Ovary (tissue), 7 donors: ENCODE measurements at regions not wholly inside any gene's neighbourhood (a gene's known extent, or its start where the extent isn't known, plus 50 kb on each side); places are given as distances from the start of the nearest gene placed in this dataset.

Experiments
- DNase-seq, 5 donors: peaks; one replicate each; pipeline ENCODE4 v3.0.0-alpha.2; 2019 to 2020
- H3K27ac ChIP-seq, 2 donors: fragments of 200-600 bp; one replicate each; pipeline versions ENCODE4 v1.5.1 to v1.8.0; 2019 to 2022
- H3K27me3 ChIP-seq: fragments of 200-600 bp; one replicate; pipeline ENCODE4 v1.8.0; 2022
- H3K36me3 ChIP-seq: fragments of 200-600 bp; sonication (generic); one replicate; pipeline ENCODE4 v1.5.1; 2019
- H3K4me1 ChIP-seq: one replicate; pipeline ENCODE4 v1.8.1; 2013; ENCODE audit warnings: mild to moderate bottlenecking, moderate library complexity; ENCODE audit not compliant: insufficient read depth
- H3K4me3 ChIP-seq: fragments of 200-600 bp; sonication (generic); one replicate; pipeline ENCODE4 v1.5.1; 2017
- H3K9me3 ChIP-seq, 2 donors: fragments of 200-600 bp in 1 of 2; sonication (generic) in 1 of 2; one replicate each; pipeline versions ENCODE4 v1.5.1 to v1.8.1; 2013 to 2019; ENCODE audit warnings: mild to moderate bottlenecking in 1 of 2, moderate library complexity in 1 of 2
- CTCF ChIP-seq, 3 donors: fragments of 450-650 bp in 2 of 3; fragments of 200-600 bp in 1 of 3; IDR thresholded peaks; one replicate each; pipeline versions ENCODE4 v1.5.1 to v1.8.0; 2016 to 2022; ENCODE audit warnings: antibody characterized with exemption in 3 of 3, mild to moderate bottlenecking in 1 of 3
- EP300 ChIP-seq: sonication (generic); formaldehyde crosslinking; IDR thresholded peaks from one replicate; pipeline ENCODE4 v1.6.1; 2017; ENCODE audit warnings: antibody characterized with exemption
- POLR2A ChIP-seq: fragments of 450-650 bp; IDR thresholded peaks from one replicate; pipeline ENCODE4 v1.6.1; 2017; ENCODE audit warnings: antibody characterized with exemption, mild to moderate bottlenecking, moderate library complexity
- WGBS, 3 donors: extraction: QIAGEN DNeasy Blood & Tissue Kit in 1 of 3; methylation state at CpG; one replicate each; pipeline versions ENCODE4 v1.1.5 to v1.1.7; 2013 to 2017; 5-methylcytosine and 5-hydroxymethylcytosine counted together
- intact Hi-C, 4 donors: fragments of 100-400 bp; cut with DNase I; formaldehyde crosslinking; loops; one replicate each; pipeline versions ENCODE4 v1.11.0 to v1.15.1; 2022 to 2023
- donor health status: DM: no; HTN: no; CAD: no; lungs with moderate emphysema.
- donor health status: DM: no; HTN: no; CAD: no.
- donor health status: Bipolar disorder and iron deficiency.
- donor health status: DM: no; HTN: no; CAD: no.
- donor health status: DM: yes; HTN: yes; CAD: no.

- no peaks in the 10 kb centered on the region for H3K36me3 ChIP-seq
- intact Hi-C loops, result loop anchor here in 1 of 4 donors (10.0 kb wide), 1 partner anchor 83 kb away; no protein-coding TSS in a partner anchor
- H3K4me3 ChIP-seq, result no peak overlapping the region
- H3K27ac ChIP-seq, result no peak overlapping the region
- peaks cover 14% of the 10 kb centered on the region for H3K4me1 ChIP-seq
- DNase-seq, result no peak
- no peaks in the 10 kb centered on the region for H3K9me3 ChIP-seq
- TF ChIP-seq POLR2A (no peak), EP300 (no peak), CTCF (IDR thresholded peaks at IDR 0.05) (no peak)
- 91 to 93% (median 92%) methylated on average over 18 of the region's 18 CpGs for WGBS, 3 donors
- no peaks in the 10 kb centered on the region for H3K27me3 ChIP-seq
Observed at GRCh38 chr16:87552072-87552718, 50.1 kb upstream of the JPH3 start.

- intact Hi-C loops, result loop anchor here in 1 of 4 donors (10.0 kb wide), 1 partner anchor 83 kb away; no protein-coding TSS in a partner anchor
- DNase-seq, result no peak
- H3K36me3 ChIP-seq, result no peaks in the 10 kb centered on the region
- WGBS, 3 donors, result 73 to 83% (median 74%) methylated on average over 5 of the region's 5 CpGs
- H3K4me1 ChIP-seq, result peaks cover 7% of the 10 kb centered on the region
- H3K27ac ChIP-seq, result no peak overlapping the region
- H3K4me3 ChIP-seq, result no peak overlapping the region
- H3K9me3 ChIP-seq, result no peaks in the 10 kb centered on the region
- TF ChIP-seq POLR2A (no peak), CTCF (IDR thresholded peaks at IDR 0.05) (no peak), EP300 (no peak)
- no peaks in the 10 kb centered on the region for H3K27me3 ChIP-seq
Observed at GRCh38 chr16:87551487-87551886, 50.8 kb upstream of the JPH3 start.

GRCh38 chr16:87550495-87550961, 51.8 kb upstream of the JPH3 start:
- no peaks in the 10 kb centered on the region for H3K27me3 ChIP-seq
- intact Hi-C loops, result loop anchor here in 1 of 4 donors (10.0 kb wide), 1 partner anchor 84 kb away; no protein-coding TSS in a partner anchor
- H3K27ac ChIP-seq, result no peak overlapping the region
- DNase-seq, result peak; percentile 40 to 70 (median 54)
- H3K4me1 ChIP-seq, result no peaks in the 10 kb centered on the region
- H3K4me3 ChIP-seq, result no peak overlapping the region
- no peaks in the 10 kb centered on the region for H3K9me3 ChIP-seq
- TF ChIP-seq POLR2A (no peak), EP300 (no peak), CTCF (IDR thresholded peaks at IDR 0.05) (peak; percentile 78 to 87 (median 80))
- no peaks in the 10 kb centered on the region for H3K36me3 ChIP-seq
- WGBS, 3 donors, result 44 to 48% (median 44%) methylated on average over 22 to 28 of the region's 28 CpGs

- Histone ChIP-seq H3K4me3 (no peak overlapping the region), H3K27ac (no peak overlapping the region), H3K4me1 (no peaks in the 10 kb centered on the region), H3K36me3 (no peaks in the 10 kb centered on the region), H3K9me3 (no peaks in the 10 kb centered on the region), H3K27me3 (no peaks in the 10 kb centered on the region)
- 61 to 75% (median 68%) methylated on average over 34 of the region's 34 CpGs for WGBS, 3 donors
- DNase-seq, result no peak
- intact Hi-C loops, result loop anchor here in 2 of 4 donors (5.0 to 10.0 kb wide), 3 partner anchors 85 to 135 kb away; no protein-coding TSS in a partner anchor
- TF ChIP-seq CTCF (IDR thresholded peaks at IDR 0.05), result no peak
- no peak for TF ChIP-seq POLR2A
- no peak for TF ChIP-seq EP300
Observed at GRCh38 chr16:87549627-87550494, 52.4 kb upstream of the JPH3 start.
